ENCODE measurements at regions not wholly inside any gene's neighbourhood (a gene's known extent, or its start where the extent isn't known, plus 50 kb on each side); places are given as distances from the start of the nearest gene placed in this dataset.

GRCh38 chr2:12803607-12804006 lies 86.9 kb downstream of the TRIB2 start:
- H3K27ac ChIP-seq (ENCODE audit: low read length): no peak overlapping the region
- H3K9ac ChIP-seq (ENCODE audit: low read length): no peak overlapping the region
- no peaks in the 10 kb centered on the region for H3K36me3 ChIP-seq (replicated peaks; ENCODE audit: insufficient read depth, low read length)
- no peaks in the 10 kb centered on the region for H4K20me1 ChIP-seq (ENCODE audit: insufficient read depth, low read length)
- TF ChIP-seq EZH2 (optimal IDR thresholded peaks at IDR 0.05; ENCODE audit: low read depth, low read length) (no peak), EZH2phosphoT487 (IDR thresholded peaks at IDR 0.05; ENCODE audit: low read length) (no peak), CTCF (IDR thresholded peaks at IDR 0.05; ENCODE audit: low read length) (no peak)
- no peaks in the 10 kb centered on the region for H3K4me1 ChIP-seq (ENCODE audit: low read length)
- no peaks in the 10 kb centered on the region for H3K9me3 ChIP-seq (replicated peaks; ENCODE audit: insufficient read depth, low read length)
- no peak for DNase-seq
- H3K27me3 ChIP-seq (replicated peaks; ENCODE audit: insufficient read depth, low read length): no peaks in the 10 kb centered on the region
- no peaks in the 10 kb centered on the region for H3K79me2 ChIP-seq (ENCODE audit: low read length)
- no peak overlapping the region for H3K4me2 ChIP-seq (ENCODE audit: low read depth, low read length)
- H3K9me2 ChIP-seq (replicated peaks; ENCODE audit: insufficient read depth, low read length): no peaks in the 10 kb centered on the region
- H3K4me3 ChIP-seq (ENCODE audit: low read length): no peak overlapping the region
- H3F3A ChIP-seq (ENCODE audit: insufficient read depth, low read length): no peaks in the 10 kb centered on the region
- H2AFZ ChIP-seq (ENCODE audit: low read length): no peak overlapping the region

GRCh38 chr2:12804091-12804856 lies 87.5 kb downstream of the TRIB2 start:
- no peaks in the 10 kb centered on the region for H3K36me3 ChIP-seq (replicated peaks; ENCODE audit: insufficient read depth, low read length)
- no peak overlapping the region for H3K27ac ChIP-seq (ENCODE audit: low read length)
- no peaks in the 10 kb centered on the region for H3K9me2 ChIP-seq (replicated peaks; ENCODE audit: insufficient read depth, low read length)
- DNase-seq: no peak
- H3K9me3 ChIP-seq (replicated peaks; ENCODE audit: insufficient read depth, low read length): no peaks in the 10 kb centered on the region
- no peak for TF ChIP-seq CTCF (IDR thresholded peaks at IDR 0.05; ENCODE audit: low read length)
- TF ChIP-seq EZH2phosphoT487 (IDR thresholded peaks at IDR 0.05; ENCODE audit: low read length): no peak
- TF ChIP-seq EZH2 (optimal IDR thresholded peaks at IDR 0.05; ENCODE audit: low read depth, low read length): no peak
- H3K27me3 ChIP-seq (replicated peaks; ENCODE audit: insufficient read depth, low read length): no peaks in the 10 kb centered on the region
- no peaks in the 10 kb centered on the region for H3K4me1 ChIP-seq (ENCODE audit: low read length)
- H3K79me2 ChIP-seq (ENCODE audit: low read length): no peaks in the 10 kb centered on the region
- H2AFZ ChIP-seq (ENCODE audit: low read length): no peak overlapping the region
- H3K4me3 ChIP-seq (ENCODE audit: low read length): no peak overlapping the region
- no peak overlapping the region for H3K4me2 ChIP-seq (ENCODE audit: low read depth, low read length)
- no peaks in the 10 kb centered on the region for H4K20me1 ChIP-seq (ENCODE audit: insufficient read depth, low read length)
- H3F3A ChIP-seq (ENCODE audit: insufficient read depth, low read length): no peaks in the 10 kb centered on the region
- no peak overlapping the region for H3K9ac ChIP-seq (ENCODE audit: low read length)

- H2AFZ ChIP-seq (ENCODE audit: low read length): no peak overlapping the region
- no peak overlapping the region for H3K4me2 ChIP-seq (ENCODE audit: low read depth, low read length)
- H4K20me1 ChIP-seq (ENCODE audit: insufficient read depth, low read length): no peaks in the 10 kb centered on the region
- H3F3A ChIP-seq (ENCODE audit: insufficient read depth, low read length): no peaks in the 10 kb centered on the region
- H3K9ac ChIP-seq (ENCODE audit: low read length): no peak overlapping the region
- no peak for DNase-seq
- H3K4me3 ChIP-seq (ENCODE audit: low read length): no peak overlapping the region
- no peaks in the 10 kb centered on the region for H3K9me2 ChIP-seq (replicated peaks; ENCODE audit: insufficient read depth, low read length)
- no peaks in the 10 kb centered on the region for H3K79me2 ChIP-seq (ENCODE audit: low read length)
- no peak overlapping the region for H3K27ac ChIP-seq (ENCODE audit: low read length)
- no peaks in the 10 kb centered on the region for H3K27me3 ChIP-seq (replicated peaks; ENCODE audit: insufficient read depth, low read length)
- H3K36me3 ChIP-seq (replicated peaks; ENCODE audit: insufficient read depth, low read length): no peaks in the 10 kb centered on the region
- TF ChIP-seq EZH2phosphoT487 (IDR thresholded peaks at IDR 0.05; ENCODE audit: low read length): no peak
- TF ChIP-seq CTCF (IDR thresholded peaks at IDR 0.05; ENCODE audit: low read length): no peak
- no peak for TF ChIP-seq EZH2 (optimal IDR thresholded peaks at IDR 0.05; ENCODE audit: low read depth, low read length)
- H3K4me1 ChIP-seq (ENCODE audit: low read length): no peaks in the 10 kb centered on the region
- no peaks in the 10 kb centered on the region for H3K9me3 ChIP-seq (replicated peaks; ENCODE audit: insufficient read depth, low read length)
Observed at GRCh38 chr2:12805033-12805432, 88.3 kb downstream of the TRIB2 start.
